Breast epithelium (tissue), 4 donors: ENCODE measurements at regions not wholly inside any gene's neighbourhood (a gene's known extent, or its start where the extent isn't known, plus 50 kb on each side); places are given as distances from the start of the nearest gene placed in this dataset.

Experiments
- DNase-seq, 2 donors: peaks; one replicate each; pipeline ENCODE4 v3.0.0-alpha.2; 2019; ENCODE audit warnings: low spot score in 2 of 2
- H3K27ac ChIP-seq, 2 donors: fragments of 200-600 bp; sonication (generic) in 1 of 2; one replicate each; pipeline ENCODE4 v1.5.1; 2016 to 2019; ENCODE audit warnings: mild to moderate bottlenecking in 1 of 2
- H3K27me3 ChIP-seq, 2 donors: fragments of 200-600 bp; sonication (generic) in 1 of 2; one replicate each; pipeline versions ENCODE4 v1.5.1 to v1.6.0; 2017 to 2019; ENCODE audit warnings: control low read depth in 1 of 2, mild to moderate bottlenecking in 1 of 2
- H3K36me3 ChIP-seq: fragments of 200-600 bp; one replicate; pipeline ENCODE4 v1.5.1; 2019
- H3K4me1 ChIP-seq, 2 donors: fragments of 200-600 bp; sonication (generic); one replicate each; pipeline ENCODE4 v1.5.1; 2016 to 2019; ENCODE audit warnings: control low read depth in 1 of 2
- H3K4me3 ChIP-seq, 3 donors: fragments of 200-600 bp; sonication (generic); 1 replicate in 2 of 3; 2 replicates in 1 of 3; pipeline ENCODE4 v1.5.1; 2016 to 2019; ENCODE audit warnings: mild to moderate bottlenecking in 3 of 3, moderate library complexity in 2 of 3
- H3K9me3 ChIP-seq, 2 donors: fragments of 200-600 bp; sonication (generic) in 1 of 2; one replicate each; pipeline ENCODE4 v1.5.1; 2016 to 2019; ENCODE audit warnings: control low read depth in 1 of 2
- CTCF ChIP-seq, 3 donors: fragments of 450-650 bp; IDR thresholded peaks; one replicate each; pipeline ENCODE4 v1.5.1; 2016 to 2017; ENCODE audit warnings: antibody characterized with exemption in 3 of 3, mild to moderate bottlenecking in 3 of 3, moderate library complexity in 3 of 3
- POLR2A ChIP-seq: fragments of 450-650 bp; IDR thresholded peaks from one replicate; pipeline ENCODE4 v1.6.1; 2016; ENCODE audit warnings: antibody characterized with exemption, mild to moderate bottlenecking, moderate library complexity
- POLR2AphosphoS5 ChIP-seq, 3 donors: sonication (generic); formaldehyde crosslinking; IDR thresholded peaks; one replicate each; pipeline ENCODE4 v1.6.1; 2017; ENCODE audit warnings: antibody characterized with exemption in 3 of 3
- intact Hi-C: fragments of 100-400 bp; cut with DNase I; formaldehyde crosslinking; loops from one replicate; pipeline ENCODE4 v1.15.1; 2023; ENCODE audit warnings: low total_unique reads

GRCh38 chr2:209236377-209236776 is 187.5 kb upstream of the MAP2 start:
- H3K9me3 ChIP-seq, result peaks cover 4 to 8% of the 10 kb centered on the region in 2 donors
- no peak for TF ChIP-seq CTCF (IDR thresholded peaks at IDR 0.05)
- no peak for TF ChIP-seq POLR2AphosphoS5 (IDR thresholded peaks at IDR 0.05)
- no peak for TF ChIP-seq POLR2A
- no peak overlapping the region for H3K4me3 ChIP-seq
- intact Hi-C loops, result no loop called here
- no peaks in the 10 kb centered on the region for H3K27me3 ChIP-seq
- no peaks in the 10 kb centered on the region for H3K36me3 ChIP-seq
- H3K4me1 ChIP-seq, result no peaks in the 10 kb centered on the region
- H3K27ac ChIP-seq, result no peak overlapping the region
- DNase-seq, result no peak

GRCh38 chr2:209238765-209239584 is 184.9 kb upstream of the MAP2 start:
- H3K9me3 ChIP-seq, result peaks cover 9 to 16% of the 10 kb centered on the region in 2 donors
- intact Hi-C loops, result no loop called here
- H3K4me3 ChIP-seq, result no peak overlapping the region
- TF ChIP-seq CTCF (IDR thresholded peaks at IDR 0.05) (no peak), POLR2A (no peak), POLR2AphosphoS5 (IDR thresholded peaks at IDR 0.05) (no peak)
- H3K27me3 ChIP-seq, result no peaks in the 10 kb centered on the region
- H3K27ac ChIP-seq, result no peak overlapping the region
- H3K4me1 ChIP-seq, result no peaks in the 10 kb centered on the region
- DNase-seq, result no peak
- H3K36me3 ChIP-seq, result no peaks in the 10 kb centered on the region

- Histone ChIP-seq H3K9me3 (peaks cover 9 to 16% of the 10 kb centered on the region in 2 donors), H3K36me3 (no peaks in the 10 kb centered on the region), H3K4me3 (no peak overlapping the region), H3K4me1 (no peaks in the 10 kb centered on the region), H3K27ac (no peak overlapping the region), H3K27me3 (no peaks in the 10 kb centered on the region)
- DNase-seq, result no peak
- intact Hi-C loops, result no loop called here
- TF ChIP-seq CTCF (IDR thresholded peaks at IDR 0.05), result no peak
- no peak for TF ChIP-seq POLR2A
Observed at GRCh38 chr2:209239585-209239938, 184.3 kb upstream of the MAP2 start.

- Histone ChIP-seq H3K36me3 (no peaks in the 10 kb centered on the region), H3K4me3 (no peak overlapping the region), H3K4me1 (no peaks in the 10 kb centered on the region), H3K9me3 (peaks cover 9 to 16% of the 10 kb centered on the region in 2 donors), H3K27ac (no peak overlapping the region), H3K27me3 (no peaks in the 10 kb centered on the region)
- no peak for TF ChIP-seq CTCF (IDR thresholded peaks at IDR 0.05)
- intact Hi-C loops, result no loop called here
- DNase-seq, result no peak
Observed at GRCh38 chr2:209240204-209240603, 183.6 kb upstream of the MAP2 start.

- Histone ChIP-seq H3K9me3 (no peaks in the 10 kb centered on the region), H3K4me1 (no peaks in the 10 kb centered on the region), H3K36me3 (no peaks in the 10 kb centered on the region), H3K27me3 (no peaks in the 10 kb centered on the region), H3K27ac (no peak overlapping the region), H3K4me3 (no peak overlapping the region)
- intact Hi-C loops, result no loop called here
- no peak for TF ChIP-seq POLR2AphosphoS5 (IDR thresholded peaks at IDR 0.05)
- TF ChIP-seq CTCF (IDR thresholded peaks at IDR 0.05), result no peak
- TF ChIP-seq POLR2A, result no peak
- DNase-seq, result no peak
Observed at GRCh38 chr2:209253544-209253943, 170.3 kb upstream of the MAP2 start.
